H9 (cell line): ENCODE measurements at regions not wholly inside any gene's neighbourhood (a gene's known extent, or its start where the extent isn't known, plus 50 kb on each side); places are given as distances from the start of the nearest gene placed in this dataset.

Source experiments
- DNase-seq: peaks from one replicate; pipeline ENCODE4 v3.0.0-alpha.2; 2017
- H2AFZ ChIP-seq: one replicate; pipeline ENCODE4 v1.6.1; 2013; ENCODE audit warnings: mild to moderate bottlenecking, low read length, control low read depth, moderate library complexity
- H2AK5ac ChIP-seq: 2 replicates; pipeline ENCODE4 v1.6.1; 2013; ENCODE audit warnings: low read length, control low read depth, mixed read lengths; ENCODE audit not compliant: insufficient read length
- H2BK120ac ChIP-seq: one replicate; pipeline ENCODE4 v1.6.1; 2013; ENCODE audit warnings: low read depth, mild to moderate bottlenecking, low read length, control low read depth, inconsistent platforms; ENCODE audit not compliant: poor library complexity, severe bottlenecking
- H2BK12ac ChIP-seq: 2 replicates; pipeline ENCODE4 v1.6.1; 2013; ENCODE audit warnings: low read length, control low read depth, mixed read lengths, low read depth; ENCODE audit not compliant: insufficient read length
- H2BK15ac ChIP-seq: 2 replicates; pipeline ENCODE4 v1.6.1; 2013; ENCODE audit warnings: low read depth, low read length, control low read depth
- H2BK20ac ChIP-seq: one replicate; pipeline ENCODE4 v1.6.1; 2013; ENCODE audit warnings: low read depth, mild to moderate bottlenecking, low read length, control low read depth, inconsistent platforms; ENCODE audit not compliant: poor library complexity, severe bottlenecking
- H2BK5ac ChIP-seq: 2 replicates; pipeline ENCODE4 v1.6.1; 2013; ENCODE audit warnings: low read length, control low read depth, mixed read lengths; ENCODE audit not compliant: insufficient read length
- H3K14ac ChIP-seq: 2 replicates; pipeline ENCODE4 v1.6.1; 2013; ENCODE audit warnings: low read length, control low read depth; ENCODE audit not compliant: insufficient read depth
- H3K18ac ChIP-seq: 2 replicates; pipeline ENCODE4 v1.6.1; 2013; ENCODE audit warnings: low read depth, mild to moderate bottlenecking, mixed read lengths, low read length, control low read depth; ENCODE audit not compliant: insufficient read length
- H3K23ac ChIP-seq: 2 replicates; pipeline ENCODE4 v1.6.1; 2013; ENCODE audit warnings: low read length, control low read depth, mixed read lengths, low read depth; ENCODE audit not compliant: insufficient read length
- H3K23me2 ChIP-seq: 2 replicates; pipeline ENCODE4 v1.6.1; 2013; ENCODE audit warnings: low read depth, mild to moderate bottlenecking, mixed read lengths, low read length, control low read depth; ENCODE audit not compliant: insufficient read length, poor library complexity, severe bottlenecking
- H3K27ac ChIP-seq: 2 replicates; pipeline ENCODE4 v1.5.1; 2013; ENCODE audit warnings: low read length, control low read depth, mixed read lengths, low read depth; ENCODE audit not compliant: insufficient read length
- H3K27me3 ChIP-seq: 2 replicates; pipeline ENCODE4 v1.6.1; 2013; ENCODE audit warnings: low read length, control low read depth, inconsistent platforms; ENCODE audit not compliant: insufficient read depth
- H3K4ac ChIP-seq: 2 replicates; pipeline ENCODE4 v1.6.1; 2013; ENCODE audit warnings: low read depth, mild to moderate bottlenecking, control low read depth, inconsistent platforms, low read length, moderate library complexity
- H3K4me1 ChIP-seq: 2 replicates; pipeline ENCODE4 v1.6.1; 2013; ENCODE audit warnings: low read length, control low read depth, inconsistent platforms; ENCODE audit not compliant: insufficient read depth
- H3K4me2 ChIP-seq: 2 replicates; pipeline ENCODE4 v1.6.1; 2013; ENCODE audit warnings: low read length, control low read depth, mixed read lengths; ENCODE audit not compliant: insufficient read length, insufficient read depth
- H3K56ac ChIP-seq: 2 replicates; pipeline ENCODE4 v1.6.1; 2013; ENCODE audit warnings: low read depth, mild to moderate bottlenecking, mixed read lengths, low read length, control low read depth; ENCODE audit not compliant: insufficient read length
- H3K79me1 ChIP-seq: 2 replicates; pipeline ENCODE4 v1.6.1; 2013; ENCODE audit warnings: low read depth, mild to moderate bottlenecking, moderate library complexity, low read length, control low read depth, inconsistent platforms; ENCODE audit not compliant: insufficient read depth, poor library complexity, severe bottlenecking
- H3K79me2 ChIP-seq: 2 replicates; pipeline ENCODE4 v1.6.1; 2013; ENCODE audit warnings: low read length, control low read depth, inconsistent platforms; ENCODE audit not compliant: insufficient read depth
- H3K9ac ChIP-seq: 2 replicates; pipeline ENCODE4 v1.6.1; 2013; ENCODE audit warnings: low read length, control low read depth, mixed read lengths; ENCODE audit not compliant: insufficient read length; ENCODE audit errors: extremely low read depth
- H3K9me3 ChIP-seq: one replicate; pipeline ENCODE4 v1.6.1; 2013; ENCODE audit warnings: low read depth, low read length, inconsistent platforms; ENCODE audit not compliant: control insufficient read depth
- H3T11ph ChIP-seq: one replicate; pipeline ENCODE4 v1.6.1; 2013; ENCODE audit warnings: mild to moderate bottlenecking, low read length, control low read depth, inconsistent platforms
- H4K20me1 ChIP-seq: one replicate; pipeline ENCODE4 v1.6.1; 2013; ENCODE audit not compliant: control insufficient read depth, insufficient read length, insufficient read depth
- H4K5ac ChIP-seq: 2 replicates; pipeline ENCODE4 v1.6.1; 2013; ENCODE audit warnings: low read depth, mild to moderate bottlenecking, mixed read lengths, low read length, control low read depth; ENCODE audit not compliant: insufficient read length
- H4K8ac ChIP-seq: replicated peaks from 2 replicates; pipeline ENCODE4 v1.6.1; 2013; ENCODE audit warnings: low read length, control low read depth, mixed read lengths, low read depth; ENCODE audit not compliant: insufficient read length
- H4K91ac ChIP-seq: 2 replicates; pipeline ENCODE4 v1.6.1; 2013; ENCODE audit warnings: low read depth, mild to moderate bottlenecking, moderate library complexity, mixed read lengths, low read length, control low read depth; ENCODE audit not compliant: insufficient read length
- H3K27ac Mint-ChIP-seq, 3 experiments: 2 replicates in 2 of 3; 3 replicates in 1 of 3; pipeline ENCODE4 v1.8.0; 2020 to 2021; ENCODE audit warnings: mixed read lengths in 3 of 3, mild to moderate bottlenecking in 1 of 3, moderate library complexity in 1 of 3
- H3K27me3 Mint-ChIP-seq: 2 replicates; pipeline ENCODE4 v1.8.0; 2021; ENCODE audit warnings: low read depth, mild to moderate bottlenecking, moderate library complexity, mixed read lengths
- H3K36me3 Mint-ChIP-seq, 3 experiments: 2 replicates in 2 of 3; 3 replicates in 1 of 3; pipeline ENCODE4 v1.8.0; 2020 to 2021; ENCODE audit warnings: low read depth in 3 of 3, mixed read lengths in 3 of 3; ENCODE audit not compliant: insufficient read depth in 1 of 3
- H3K4me1 Mint-ChIP-seq, 2 experiments: 2 replicates each; pipeline ENCODE4 v1.8.0; 2020; ENCODE audit warnings: mixed read lengths in 2 of 2
- H3K4me3 Mint-ChIP-seq, 2 experiments: 2 replicates in 1 of 2; 3 replicates in 1 of 2; pipeline ENCODE4 v1.8.0; 2020 to 2021; ENCODE audit warnings: mild to moderate bottlenecking in 2 of 2, mixed read lengths in 2 of 2, moderate library complexity in 1 of 2
- H3K9me3 Mint-ChIP-seq, 2 experiments: 2 replicates in 1 of 2; 3 replicates in 1 of 2; pipeline ENCODE4 v1.8.0; 2020; ENCODE audit warnings: mild to moderate bottlenecking in 2 of 2, mixed read lengths in 2 of 2, moderate library complexity in 1 of 2
- CTCF ChIP-seq: fragments of 200-600 bp; sonication (generic); conservative IDR thresholded peaks from 3 replicates; pipeline ENCODE4 v1.8.0; 2021; ENCODE audit warnings: antibody characterized with exemption, mild to moderate bottlenecking
- WGBS: extraction: QIAGEN DNeasy Blood & Tissue Kit; methylation state at CpG from one replicate; pipeline ENCODE4 v1.1.7; 2013; ENCODE audit warnings: missing lambda C conversion rate, low lambda C conversion rate, mixed read lengths; ENCODE audit not compliant: insufficient read length; ENCODE audit errors: extremely low coverage; 5-methylcytosine and 5-hydroxymethylcytosine counted together

- H2AFZ ChIP-seq: no peak overlapping the region
- H3K79me1 ChIP-seq: no peaks in the 10 kb centered on the region
- no peak overlapping the region for H3K27ac Mint-ChIP-seq
- H2BK5ac ChIP-seq: no peak overlapping the region
- no peak overlapping the region for H3K27ac ChIP-seq
- no peak overlapping the region for H3K56ac ChIP-seq
- no peak overlapping the region for H4K8ac ChIP-seq
- no peak overlapping the region for H2BK12ac ChIP-seq
- H3K18ac ChIP-seq: no peak overlapping the region
- peaks cover 3% of the 10 kb centered on the region in 2 experiments; a peak in 3 of 5 replicates for H3K9me3 Mint-ChIP-seq
- WGBS: no CpG with 5 or more reads among the region's 2 CpGs
- no peaks in the 10 kb centered on the region for H4K20me1 ChIP-seq
- H3K27me3 Mint-ChIP-seq: no peaks in the 10 kb centered on the region
- no peak overlapping the region for H2AK5ac ChIP-seq
- H3K14ac ChIP-seq: no peak overlapping the region
- no peak overlapping the region for H3T11ph ChIP-seq
- no peak overlapping the region for H2BK20ac ChIP-seq
- H3K4me2 ChIP-seq: no peak overlapping the region
- H3K9ac ChIP-seq: no peak overlapping the region
- no peak for TF ChIP-seq CTCF
- no peaks in the 10 kb centered on the region for H3K79me2 ChIP-seq
- H4K91ac ChIP-seq: no peak overlapping the region
- H3K4me1 Mint-ChIP-seq: no peaks in the 10 kb centered on the region
- H3K4me3 Mint-ChIP-seq: no peak overlapping the region
- H3K4ac ChIP-seq: no peak overlapping the region
- H3K23ac ChIP-seq: no peak overlapping the region
- no peaks in the 10 kb centered on the region for H3K27me3 ChIP-seq
- H4K5ac ChIP-seq: no peak overlapping the region
- no peak overlapping the region for H2BK15ac ChIP-seq
- H2BK120ac ChIP-seq: no peak overlapping the region
- H3K9me3 ChIP-seq: no peaks in the 10 kb centered on the region
- DNase-seq: no peak
- no peaks in the 10 kb centered on the region for H3K23me2 ChIP-seq
- no peaks in the 10 kb centered on the region for H3K36me3 Mint-ChIP-seq
- no peaks in the 10 kb centered on the region for H3K4me1 ChIP-seq
Observed at GRCh38 chr11:23012930-23013329, 152.7 kb upstream of the CCDC179 start.
